Fibroblast of the aortic adventitia (primary cell): ENCODE measurements at regions not wholly inside any gene's neighbourhood (a gene's known extent, or its start where the extent isn't known, plus 50 kb on each side); places are given as distances from the start of the nearest gene placed in this dataset.

Source experiments
- DNase-seq: peaks from one replicate; pipeline ENCODE4 v3.0.0-alpha.2; 2010; ENCODE audit warnings: low read depth
- H3K4me3 ChIP-seq: 2 replicates; pipeline ENCODE4 v1.5.1; 2011; ENCODE audit warnings: low read depth, mild to moderate bottlenecking, control low read depth, low read length, moderate library complexity
- CTCF ChIP-seq: IDR thresholded peaks from 2 replicates; pipeline ENCODE4 v1.5.1; 2011; ENCODE audit warnings: mild to moderate bottlenecking, low read length, control low read depth, inconsistent platforms; ENCODE audit not compliant: insufficient read depth

- no peak for DNase-seq
- no peak overlapping the region for H3K4me3 ChIP-seq
- TF ChIP-seq CTCF = no peak
Observed at GRCh38 chr11:134755535-134755934, 343.5 kb upstream of the B3GAT1 start.

- no peak overlapping the region for H3K4me3 ChIP-seq
- no peak for TF ChIP-seq CTCF
- DNase-seq = no peak
Observed at GRCh38 chr11:134754521-134755198, 342.6 kb upstream of the B3GAT1 start.

- TF ChIP-seq CTCF = no peak
- no peak overlapping the region for H3K4me3 ChIP-seq
- DNase-seq = no peak
Observed at GRCh38 chr11:134753771-134754520, 341.9 kb upstream of the B3GAT1 start.

- no peak for DNase-seq
- TF ChIP-seq CTCF = no peak
- no peak overlapping the region for H3K4me3 ChIP-seq
Observed at GRCh38 chr11:134752964-134753770, 341.1 kb upstream of the B3GAT1 start.

- no peak for TF ChIP-seq CTCF
- no peak for DNase-seq
- no peak overlapping the region for H3K4me3 ChIP-seq
Observed at GRCh38 chr11:134752526-134752925, 340.5 kb upstream of the B3GAT1 start.

- no peak for TF ChIP-seq CTCF
- H3K4me3 ChIP-seq = no peak overlapping the region
- DNase-seq = no peak
Observed at GRCh38 chr11:134751766-134752165, 339.7 kb upstream of the B3GAT1 start.
